SK-N-SH treated with all-trans-retinoic acid at 6 μM for 48 hours (cell line): ENCODE measurements at regions not wholly inside any gene's neighbourhood (a gene's known extent, or its start where the extent isn't known, plus 50 kb on each side); places are given as distances from the start of the nearest gene placed in this dataset.

Experiments used
- ARNTL ChIP-seq: fragments of 450-650 bp; formaldehyde crosslinking; IDR thresholded peaks from 2 replicates; pipeline ENCODE4 v1.5.0; 2020; ENCODE audit warnings: low read depth, mild to moderate bottlenecking, moderate library complexity, borderline replicate concordance
- ESRRG ChIP-seq: fragments of 250-450 bp; sonication (Bioruptor Pico); IDR thresholded peaks from 2 replicates; pipeline ENCODE4 v1.6.1; 2021; ENCODE audit warnings: mild to moderate bottlenecking
- ISL1 ChIP-seq: fragments of 250-450 bp; sonication (Bioruptor Pico); IDR thresholded peaks from 2 replicates; pipeline ENCODE4 v2.1.2; 2022; ENCODE audit warnings: mild to moderate bottlenecking, moderate library complexity
- RARB ChIP-seq: fragments of 250-450 bp; sonication (Bioruptor Pico); IDR thresholded peaks from 2 replicates; pipeline ENCODE4 v1.8.0; 2021; ENCODE audit warnings: mild to moderate bottlenecking, moderate library complexity
- SNAI2 ChIP-seq: fragments of 250-450 bp; sonication (Bioruptor Pico); IDR thresholded peaks from 2 replicates; pipeline ENCODE4 v1.5.0; 2020; ENCODE audit warnings: mild to moderate bottlenecking, moderate library complexity
- TOX ChIP-seq: fragments of 250-450 bp; sonication (Bioruptor Pico); IDR thresholded peaks from 2 replicates; pipeline ENCODE4 v1.8.0; 2021; ENCODE audit warnings: mild to moderate bottlenecking, moderate library complexity, borderline replicate concordance
- ZFP30 ChIP-seq: fragments of 450-650 bp; formaldehyde crosslinking; IDR thresholded peaks from 2 replicates; pipeline ENCODE4 v1.5.0; 2022; ENCODE audit warnings: mild to moderate bottlenecking, moderate library complexity
- ZNF8 ChIP-seq: fragments of 450-650 bp; formaldehyde crosslinking; IDR thresholded peaks from 2 replicates; pipeline ENCODE4 v1.5.0; 2020; ENCODE audit warnings: mild to moderate bottlenecking, moderate library complexity
- TF ChIP-seq, protein P1 (sequence below): fragments of 250-450 bp; sonication (Bioruptor Pico); IDR thresholded peaks from 2 replicates; pipeline ENCODE4 v1.8.0; 2020; ENCODE audit warnings: mild to moderate bottlenecking, moderate library complexity, borderline replicate concordance

DNA sequence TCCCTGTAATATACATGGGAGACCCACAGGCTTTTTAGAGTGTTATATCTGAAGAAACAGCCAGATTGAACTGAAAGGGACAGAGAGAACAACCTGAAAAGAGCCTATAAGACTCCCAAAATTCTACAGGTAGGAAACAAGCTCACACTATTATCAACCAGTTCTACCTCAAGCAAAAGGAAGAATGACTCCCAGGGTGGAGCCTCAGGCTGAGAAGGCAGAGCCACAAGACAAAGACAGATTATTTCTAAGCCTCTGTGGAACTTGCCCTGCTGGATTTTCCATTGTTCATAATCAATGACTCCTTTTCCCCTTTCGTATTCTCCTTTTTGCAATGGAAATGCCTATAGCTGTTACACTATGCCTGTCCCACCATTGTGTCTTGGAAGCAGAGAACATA, 95.1 kb upstream of the LMCD1 start:
- TF ChIP-seq TOX (no peak), RARB (CRISPR knock-in tag) (no peak), ARNTL (CRISPR knock-in tag) (no peak), ZNF8 (CRISPR knock-in tag) (no peak), SNAI2 (CRISPR knock-in tag) (no peak), ZFP30 (CRISPR knock-in tag) (no peak), ISL1 (CRISPR knock-in tag) (no peak), ESRRG (no peak)
- TF ChIP-seq, protein P1, sequence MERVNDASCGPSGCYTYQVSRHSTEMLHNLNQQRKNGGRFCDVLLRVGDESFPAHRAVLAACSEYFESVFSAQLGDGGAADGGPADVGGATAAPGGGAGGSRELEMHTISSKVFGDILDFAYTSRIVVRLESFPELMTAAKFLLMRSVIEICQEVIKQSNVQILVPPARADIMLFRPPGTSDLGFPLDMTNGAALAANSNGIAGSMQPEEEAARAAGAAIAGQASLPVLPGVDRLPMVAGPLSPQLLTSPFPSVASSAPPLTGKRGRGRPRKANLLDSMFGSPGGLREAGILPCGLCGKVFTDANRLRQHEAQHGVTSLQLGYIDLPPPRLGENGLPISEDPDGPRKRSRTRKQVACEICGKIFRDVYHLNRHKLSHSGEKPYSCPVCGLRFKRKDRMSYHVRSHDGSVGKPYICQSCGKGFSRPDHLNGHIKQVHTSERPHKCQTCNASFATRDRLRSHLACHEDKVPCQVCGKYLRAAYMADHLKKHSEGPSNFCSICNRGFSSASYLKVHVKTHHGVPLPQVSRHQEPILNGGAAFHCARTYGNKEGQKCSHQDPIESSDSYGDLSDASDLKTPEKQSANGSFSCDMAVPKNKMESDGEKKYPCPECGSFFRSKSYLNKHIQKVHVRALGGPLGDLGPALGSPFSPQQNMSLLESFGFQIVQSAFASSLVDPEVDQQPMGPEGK (CRISPR knock-in tag): no peak
